Heart right ventricle (tissue), 16 donors: ENCODE measurements at regions not wholly inside any gene's neighbourhood (a gene's known extent, or its start where the extent isn't known, plus 50 kb on each side); places are given as distances from the start of the nearest gene placed in this dataset.

Experiments
- ATAC-seq, 8 donors: fragments of 200-7000 bp; cut with Tn5 transposase; one replicate each; pipeline ENCODE4 v1.9.1; 2020; ENCODE audit warnings: mild to moderate bottlenecking in 8 of 8, moderate library complexity in 8 of 8, moderate number of reproducible peaks in 1 of 8
- DNase-seq, 2 donors: peaks; one replicate each; pipeline ENCODE4 v3.0.0-alpha.2; 2020
- H3K27ac ChIP-seq, 10 donors: fragments of 200-600 bp; sonication (generic) in 2 of 10; one replicate each; pipeline versions ENCODE4 v1.5.0 to v1.8.0; 2020 to 2022; ENCODE audit warnings: mild to moderate bottlenecking in 3 of 10
- H3K27me3 ChIP-seq, 7 donors: fragments of 200-600 bp; one replicate each; pipeline ENCODE4 v1.8.0; 2021 to 2022; ENCODE audit warnings: mild to moderate bottlenecking in 2 of 7
- H3K36me3 ChIP-seq, 9 donors: fragments of 200-600 bp; sonication (generic) in 1 of 9; one replicate each; pipeline versions ENCODE4 v1.5.0 to v1.8.0; 2020 to 2022; ENCODE audit warnings: mild to moderate bottlenecking in 2 of 9
- H3K4me1 ChIP-seq, 9 donors: fragments of 200-600 bp; sonication (generic) in 1 of 9; one replicate each; pipeline versions ENCODE4 v1.5.0 to v1.8.0; 2020 to 2022; ENCODE audit warnings: mild to moderate bottlenecking in 4 of 9
- H3K4me3 ChIP-seq, 10 donors: fragments of 200-600 bp; sonication (generic) in 2 of 10; one replicate each; pipeline versions ENCODE4 v1.5.0 to v1.8.0; 2020 to 2022; ENCODE audit warnings: mild to moderate bottlenecking in 7 of 10, moderate library complexity in 2 of 10
- H3K9me3 ChIP-seq, 11 donors: fragments of 200-600 bp in 10 of 11; sonication (generic) in 2 of 11; one replicate each; pipeline versions ENCODE4 v1.5.0 to v1.8.0; 2013 to 2022; ENCODE audit warnings: mild to moderate bottlenecking in 2 of 11, control low read depth in 1 of 11, moderate library complexity in 1 of 11
- CTCF ChIP-seq, 9 donors: fragments of 200-600 bp; sonication (generic) in 2 of 9; IDR thresholded peaks; one replicate each; pipeline versions ENCODE4 v1.5.0 to v1.8.0; 2021 to 2022; ENCODE audit warnings: antibody characterized with exemption in 9 of 9, mild to moderate bottlenecking in 5 of 9, moderate library complexity in 1 of 9
- WGBS, 2 donors: extraction: QIAGEN DNeasy Blood & Tissue Kit; methylation state at CpG; one replicate each; pipeline ENCODE4 v1.1.7; 2013; ENCODE audit warnings: inconsistent platforms in 1 of 2; 5-methylcytosine and 5-hydroxymethylcytosine counted together
- intact Hi-C, 10 donors: fragments of 100-400 bp; cut with DNase I; formaldehyde crosslinking; loops; one replicate each; pipeline versions ENCODE4 v1.11.1 to v1.14.2; 2022
- donor health status: Arrhythmogenic right ventricular cardiomyopathy.
- donor health status: ischemic (EF 13 %, LVEDD 7.1; RV severe dilation, severe dysfunction).
- donor health status: healthy with polysubstance abuse.
- donor health status: DM: no; HTN: yes; CAD: no.
- donor health status: DM: no; HTN: no; CAD: no.
- donor health status: ischemic (EF 25% LVEDD 6.9; RV normal size, moderate dysfunction).
- donor health status: ischemic (EF 25% LVEDD 5.7; RV mildly dilated, moderate dysfunction).
- donor health status: healthy.
- donor health status: DM: yes; HTN: yes; CAD: no.
- donor health status: Ischemic cardiomyopathy.
- donor health status: ischemic (EF 35%, LVEDD 5.7; RV mildly dilated, moderate dysfunction).
- donor health status: nonischemic (EF 11% LVEDD 7.7; RV severe dilation, severe dysfunction).
- donor health status: DM: yes; HTN: yes; CAD: no.
- donor health status: PGD.
- donor health status: ischemic (EF 29% LVEDD 5.4; RV normal size, mild dysfunction).
- donor health status: nonischemic (EF 23%, LVEDD 6.1; RV moderate dilation, normal function).

- WGBS, 2 donors: 85 to 88% methylated on average over 9 of the region's 9 CpGs
- no peak for DNase-seq
- peaks cover 0 to 14% (median 0%) of the 10 kb centered on the region in 11 donors for H3K9me3 ChIP-seq
- intact Hi-C loops: no loop called here
- peaks cover 0 to 8% (median 0%) of the 10 kb centered on the region in 7 donors for H3K27me3 ChIP-seq
- no peak overlapping the region for H3K4me3 ChIP-seq
- no peaks in the 10 kb centered on the region for H3K4me1 ChIP-seq
- no peak for TF ChIP-seq CTCF (IDR thresholded peaks at IDR 0.05)
- no peak for ATAC-seq
- no peak overlapping the region for H3K27ac ChIP-seq
- no peaks in the 10 kb centered on the region for H3K36me3 ChIP-seq
Observed at GRCh38 chr20:47993035-47993755, 207.9 kb upstream of the SULF2 start.

GRCh38 chr20:47991875-47992488 lies 206.7 kb upstream of the SULF2 start:
- no peak for TF ChIP-seq CTCF (IDR thresholded peaks at IDR 0.05)
- no peak for DNase-seq
- peaks cover 0 to 8% (median 0%) of the 10 kb centered on the region in 7 donors for H3K27me3 ChIP-seq
- no peak overlapping the region for H3K27ac ChIP-seq
- intact Hi-C loops: no loop called here
- WGBS, 2 donors: 57 to 70% methylated on average over 9 of the region's 9 CpGs
- H3K4me3 ChIP-seq: no peak overlapping the region
- no peaks in the 10 kb centered on the region for H3K36me3 ChIP-seq
- H3K4me1 ChIP-seq: no peaks in the 10 kb centered on the region
- peaks cover 0 to 14% (median 0%) of the 10 kb centered on the region in 11 donors for H3K9me3 ChIP-seq
- ATAC-seq: no peak

GRCh38 chr20:47990507-47991150 lies 205.3 kb upstream of the SULF2 start:
- Histone ChIP-seq H3K27me3 (peaks cover 0 to 8% (median 0%) of the 10 kb centered on the region in 7 donors), H3K36me3 (no peaks in the 10 kb centered on the region), H3K9me3 (peaks cover 0 to 14% (median 0%) of the 10 kb centered on the region in 11 donors), H3K27ac (no peak overlapping the region), H3K4me1 (no peaks in the 10 kb centered on the region), H3K4me3 (no peak overlapping the region)
- intact Hi-C loops: no loop called here
- ATAC-seq (no peak), DNase-seq (no peak)
- no peak for TF ChIP-seq CTCF (IDR thresholded peaks at IDR 0.05)
- WGBS, 2 donors: 83 to 91% methylated on average over 8 of the region's 8 CpGs

GRCh38 chr20:47989957-47990356 lies 204.7 kb upstream of the SULF2 start:
- no peak for TF ChIP-seq CTCF (IDR thresholded peaks at IDR 0.05)
- Histone ChIP-seq H3K36me3 (no peaks in the 10 kb centered on the region), H3K9me3 (peaks cover 0 to 14% (median 0%) of the 10 kb centered on the region in 11 donors), H3K27me3 (peaks cover 0 to 8% (median 0%) of the 10 kb centered on the region in 7 donors), H3K4me1 (peaks cover 0 to 4% (median 0%) of the 10 kb centered on the region in 9 donors), H3K4me3 (no peak overlapping the region), H3K27ac (no peak overlapping the region)
- peak in 1 of 8 donors; percentile 21 for ATAC-seq
- DNase-seq: no peak
- WGBS, 2 donors: 77 to 82% methylated on average over 4 of the region's 4 CpGs
- intact Hi-C loops: no loop called here
